ENCODE measurements at regions not wholly inside any gene's neighbourhood (a gene's known extent, or its start where the extent isn't known, plus 50 kb on each side); places are given as distances from the start of the nearest gene placed in this dataset.
"Not testable (repeated sequence)": the region's sequence is repeated elsewhere in the genome, so short reads cannot be mapped to it uniquely, and the experiment has no call there.

DNA sequence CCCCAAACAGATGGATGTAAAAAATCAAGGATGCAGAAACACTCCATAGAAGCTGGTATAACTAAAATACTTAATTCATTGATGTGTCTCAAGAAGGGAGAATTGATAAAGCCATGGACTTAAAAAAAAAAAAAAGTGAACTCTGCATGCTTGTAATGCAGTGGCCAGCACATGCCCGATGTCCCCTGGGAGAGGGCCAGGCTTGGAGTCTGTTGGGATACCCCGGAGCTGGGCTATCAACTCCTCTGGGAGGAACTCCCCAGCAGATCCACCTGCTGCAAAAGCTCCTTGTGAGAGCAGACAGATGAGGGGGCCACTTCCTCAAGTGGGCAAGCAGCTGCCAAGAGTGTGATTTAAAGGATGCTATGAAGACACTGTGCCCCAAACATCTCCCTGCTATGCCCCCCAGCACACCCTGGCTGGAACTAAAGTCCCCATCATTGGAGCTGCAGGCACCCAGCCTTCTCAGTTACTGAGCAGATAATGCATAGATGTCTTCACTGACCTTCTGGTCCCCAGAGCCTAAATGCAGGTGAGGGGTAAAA lies 311.5 kb upstream of the ID2 start:
- no peak for DNase-seq (ENCODE audit: low spot score)

- no peak for DNase-seq (ENCODE audit: low spot score)
Measured at GRCh38 chr2:8371653-8372052, 310.2 kb upstream of the ID2 start.

GRCh38 chr2:8374782-8375181 lies 307.1 kb upstream of the ID2 start:
- no peak for DNase-seq (ENCODE audit: low spot score)

GRCh38 chr2:8376603-8377410 lies 305.0 kb upstream of the ID2 start:
- no peak for DNase-seq (ENCODE audit: low spot score)

GRCh38 chr2:8378016-8378810 lies 303.6 kb upstream of the ID2 start:
- no peak for DNase-seq (ENCODE audit: low spot score)

GRCh38 chr2:8379128-8379527 lies 302.7 kb upstream of the ID2 start:
- no peak for DNase-seq (ENCODE audit: low spot score)

- no peak for DNase-seq (ENCODE audit: low spot score)
Measured at GRCh38 chr2:8379549-8379948, 302.3 kb upstream of the ID2 start.

GRCh38 chr2:8380026-8380425 lies 301.8 kb upstream of the ID2 start:
- DNase-seq (ENCODE audit: low spot score): no peak

DNA sequence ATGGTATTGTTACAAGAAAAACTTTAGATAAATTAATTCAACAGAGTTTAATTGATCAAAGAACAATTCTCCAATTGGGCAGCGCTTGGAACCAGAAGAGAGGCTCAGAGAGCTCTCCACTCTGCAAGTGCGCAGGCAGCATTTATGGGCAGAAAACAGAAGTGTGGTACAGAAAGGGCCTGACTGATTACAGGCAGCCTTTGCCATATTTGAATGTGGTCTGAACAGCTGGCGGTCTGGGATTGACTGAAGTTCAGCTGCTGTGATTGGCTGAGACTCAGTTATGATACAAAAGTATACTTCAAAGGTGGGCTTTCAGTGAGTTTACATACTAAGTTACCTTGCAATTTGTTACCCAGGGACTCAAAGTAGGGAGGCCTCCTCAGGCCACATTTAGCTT lies 301.3 kb upstream of the ID2 start:
- DNase-seq (ENCODE audit: low spot score): no peak

DNA sequence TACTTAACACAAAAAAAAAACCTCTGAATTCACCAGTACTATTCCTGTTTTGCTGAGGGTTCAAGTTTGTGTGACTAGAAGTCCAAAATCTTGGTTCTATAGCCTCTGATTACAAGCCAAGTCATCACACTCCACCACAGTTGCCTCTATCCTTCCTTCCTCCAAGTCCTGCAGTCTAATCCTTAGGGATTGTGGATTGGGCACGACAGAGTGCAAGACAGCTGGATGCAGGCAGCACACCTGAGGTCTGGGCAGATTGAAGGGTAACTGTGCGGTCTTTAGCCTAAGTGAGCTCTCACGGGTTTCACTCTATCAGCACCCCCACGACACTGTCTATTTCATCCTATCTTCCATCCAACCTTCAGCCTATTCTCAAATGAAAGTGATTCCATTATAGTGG lies 299.4 kb upstream of the ID2 start:
- no peak for DNase-seq (ENCODE audit: low spot score)

DNA sequence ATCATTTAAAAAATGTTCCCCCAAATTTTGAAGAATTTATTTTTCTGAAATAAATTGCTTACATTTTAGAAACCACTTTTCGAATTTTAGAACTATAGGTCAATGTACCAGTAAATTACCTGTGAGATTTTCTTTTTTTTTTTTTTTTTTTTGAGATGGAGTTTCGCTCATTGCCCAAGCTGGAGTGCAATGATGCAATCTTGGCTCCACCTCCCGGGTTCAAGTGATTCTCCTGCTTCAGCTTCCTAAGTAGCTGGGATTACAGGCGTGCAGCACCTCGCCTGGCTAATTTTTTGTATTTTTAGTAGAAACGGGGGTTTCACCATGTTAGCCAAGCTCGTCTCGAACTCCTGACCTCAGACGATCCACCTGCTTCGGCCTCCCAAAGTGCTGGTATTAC lies 295.1 kb upstream of the ID2 start:
- not testable (repeated sequence) for DNase-seq (ENCODE audit: low spot score)

DNA sequence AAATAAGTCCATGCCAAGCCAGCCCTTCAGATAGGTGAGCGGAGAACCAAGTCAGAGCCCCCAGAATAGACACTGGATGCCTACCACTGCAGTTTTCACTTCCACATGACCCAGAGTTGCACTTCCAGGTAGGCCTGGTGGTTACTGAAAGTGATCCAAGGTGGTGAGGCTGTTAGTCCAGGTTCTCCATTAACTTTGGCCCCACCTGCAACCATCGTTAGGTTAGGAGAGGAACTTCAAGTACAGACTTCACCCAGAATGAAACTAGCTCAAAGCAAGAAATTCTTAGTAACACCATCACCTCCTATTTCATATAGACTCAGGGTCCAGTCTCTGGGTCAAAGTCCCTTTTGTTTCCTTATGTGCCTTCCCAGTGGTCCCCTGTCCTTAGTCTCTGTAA lies 293.1 kb upstream of the ID2 start:
- no peak for DNase-seq (ENCODE audit: low spot score)

GRCh38 chr2:8389431-8390108 lies 292.3 kb upstream of the ID2 start:
- DNase-seq (ENCODE audit: low spot score): no peak

DNA sequence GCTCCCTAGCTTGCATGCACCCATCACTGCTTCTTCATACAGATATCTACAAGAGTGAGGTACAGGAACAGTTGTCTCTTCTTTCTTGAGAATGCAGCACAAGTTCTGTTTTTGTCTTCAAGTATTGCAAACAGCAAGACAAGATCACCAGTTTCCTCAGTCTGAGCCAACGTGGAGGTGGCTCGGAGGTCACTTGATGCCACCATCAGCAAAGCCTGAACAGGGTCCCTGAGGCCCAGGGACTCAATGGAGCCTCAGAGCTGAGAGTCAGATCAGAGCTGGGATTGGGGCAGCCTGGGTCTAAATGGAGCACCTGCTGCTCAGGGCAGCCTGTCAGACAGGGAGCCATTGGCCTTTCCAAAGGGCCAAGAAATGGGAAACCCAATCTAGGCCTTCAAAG lies 290.7 kb upstream of the ID2 start:
- DNase-seq (ENCODE audit: low spot score): no peak

DNA sequence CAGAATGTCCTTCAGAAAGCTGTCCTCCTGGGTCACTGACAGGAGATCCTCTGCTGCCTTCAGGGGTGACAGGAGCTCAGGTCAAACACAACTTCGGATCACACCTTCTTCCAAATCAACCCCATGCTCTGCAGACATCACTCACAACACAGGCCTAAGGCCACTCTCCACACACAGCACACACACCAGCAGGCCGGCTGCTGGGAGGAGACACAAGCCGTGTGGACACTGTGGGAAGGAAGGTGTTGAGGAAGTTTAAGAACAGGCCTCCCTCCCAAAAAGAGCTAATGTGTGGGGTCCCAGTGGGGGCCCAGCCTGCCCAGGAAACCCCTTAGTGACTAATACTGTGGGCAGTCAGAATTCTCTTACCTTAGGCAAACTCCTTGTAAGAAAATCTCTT lies 290.3 kb upstream of the ID2 start:
- DNase-seq (ENCODE audit: low spot score): no peak

DNA sequence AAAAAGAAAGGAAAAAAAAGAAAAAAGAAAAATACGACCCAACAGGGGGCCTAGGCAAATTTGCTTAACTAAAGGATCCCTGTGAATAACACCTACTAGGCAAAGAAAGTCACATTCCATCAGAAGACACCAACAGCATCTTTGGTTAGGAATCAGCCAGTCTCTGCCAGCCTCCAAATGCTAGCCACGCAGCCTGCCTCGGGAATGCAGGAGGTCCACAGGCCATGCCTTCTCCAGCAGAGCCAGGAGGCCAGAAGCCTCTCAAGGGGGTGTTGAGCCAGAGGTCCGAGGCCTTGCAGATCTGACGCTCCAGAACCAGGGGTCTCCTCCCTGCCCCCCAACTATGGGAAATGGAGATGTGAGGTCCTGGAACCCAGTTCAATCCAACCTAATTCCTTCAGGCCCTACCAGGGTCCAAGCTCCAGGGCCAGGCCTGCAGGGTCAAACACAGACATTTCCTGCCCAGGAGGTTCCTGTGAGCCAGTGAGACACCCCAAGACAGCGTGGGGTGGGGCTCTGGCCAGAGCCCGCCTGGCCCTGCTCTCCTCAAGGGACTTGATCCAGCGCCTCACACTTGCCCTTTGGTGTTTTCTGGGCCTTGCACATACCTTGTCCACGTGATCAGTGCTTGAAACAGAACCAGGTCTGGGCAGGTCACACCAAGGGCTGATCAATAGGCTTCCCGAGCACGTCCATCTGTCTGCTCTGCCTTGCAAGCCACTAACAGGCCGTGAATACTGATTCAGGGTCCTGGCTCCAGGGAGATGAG lies 289.6 kb upstream of the ID2 start:
- DNase-seq (ENCODE audit: low spot score): no peak

DNA sequence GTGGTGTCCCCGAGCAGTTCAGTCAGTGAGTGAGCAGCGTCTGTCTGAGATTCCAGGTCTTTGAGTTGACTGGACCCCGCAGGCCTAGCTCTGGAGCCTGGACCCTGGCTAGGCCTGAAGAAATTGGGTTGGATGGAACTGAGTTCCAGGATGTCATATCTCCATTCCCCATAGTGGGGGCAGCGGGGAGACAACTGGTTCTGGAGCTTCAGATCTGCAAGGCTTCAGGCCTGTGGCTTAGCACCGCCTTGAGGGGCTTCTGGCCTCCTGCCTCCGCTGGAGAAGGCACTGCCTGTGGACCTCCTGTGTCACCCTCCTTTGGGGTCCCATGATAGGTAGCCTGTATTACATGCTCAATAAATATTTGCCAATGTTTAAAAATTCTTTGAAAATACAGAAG lies 288.4 kb upstream of the ID2 start:
- no peak for DNase-seq (ENCODE audit: low spot score)

DNA sequence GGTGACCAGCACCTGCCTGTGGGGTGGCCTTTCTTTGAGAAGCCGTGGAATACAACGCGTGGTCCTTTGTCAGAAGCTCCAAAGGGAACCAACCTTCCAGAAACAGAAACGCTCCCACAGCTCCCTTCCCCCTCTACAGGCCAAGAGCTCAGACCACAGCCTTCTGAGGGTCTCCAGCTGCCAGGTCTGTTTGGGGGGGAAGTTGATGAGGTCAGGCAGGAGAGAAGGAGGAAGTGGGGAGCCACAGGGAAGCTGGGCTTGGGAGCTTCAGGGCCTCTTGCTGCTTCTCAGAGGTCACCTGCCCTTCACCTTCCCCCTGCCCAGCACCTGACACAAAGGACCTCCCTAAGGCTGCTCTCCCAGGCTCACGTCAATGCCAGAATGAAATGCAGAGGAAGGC lies 287.7 kb upstream of the ID2 start:
- no peak for DNase-seq (ENCODE audit: low spot score)

- no peak for DNase-seq (ENCODE audit: low spot score)
Measured at GRCh38 chr2:8394569-8395359, 287.1 kb upstream of the ID2 start.

- no peak for DNase-seq (ENCODE audit: low spot score)
Measured at GRCh38 chr2:8395718-8396117, 286.1 kb upstream of the ID2 start.

- DNase-seq (ENCODE audit: low spot score): no peak
Measured at GRCh38 chr2:8398040-8398668, 283.7 kb upstream of the ID2 start.

Measured in putamen (tissue), 1 donor.